Ectodermal cell (in vitro differentiated cells): ENCODE measurements at regions not wholly inside any gene's neighbourhood (a gene's known extent, or its start where the extent isn't known, plus 50 kb on each side); places are given as distances from the start of the nearest gene placed in this dataset.

ENCODE experiments used
- H3K27ac ChIP-seq: 2 replicates; pipeline ENCODE4 v1.7.0; 2013; ENCODE audit warnings: mild to moderate bottlenecking, low read depth, low read length; ENCODE audit not compliant: insufficient read depth, poor library complexity, severe bottlenecking
- H3K27me3 ChIP-seq: 2 replicates; pipeline ENCODE4 v1.7.0; 2013; ENCODE audit warnings: mild to moderate bottlenecking, low read length; ENCODE audit not compliant: insufficient read depth, control insufficient read depth, poor library complexity, severe bottlenecking
- H3K36me3 ChIP-seq: one replicate; pipeline ENCODE4 v1.7.0; 2013; ENCODE audit warnings: low read length; ENCODE audit not compliant: control insufficient read depth, insufficient read depth
- H3K4me1 ChIP-seq: one replicate; pipeline ENCODE4 v1.7.0; 2013; ENCODE audit warnings: low read length; ENCODE audit not compliant: control insufficient read depth, insufficient read depth
- H3K4me3 ChIP-seq: 2 replicates; pipeline ENCODE4 v1.7.0; 2013; ENCODE audit warnings: low read depth, low read length, control low read depth; ENCODE audit not compliant: insufficient read depth
- H3K9me3 ChIP-seq: 2 replicates; pipeline ENCODE4 v1.7.0; 2013; ENCODE audit warnings: mild to moderate bottlenecking, low read length, moderate library complexity; ENCODE audit not compliant: control insufficient read depth
- WGBS, 2 experiments: methylation state at CpG; one replicate each; pipeline ENCODE4 v1.1.7; 2013; ENCODE audit warnings: missing lambda C conversion rate in 2 of 2; 5-methylcytosine and 5-hydroxymethylcytosine counted together

DNA sequence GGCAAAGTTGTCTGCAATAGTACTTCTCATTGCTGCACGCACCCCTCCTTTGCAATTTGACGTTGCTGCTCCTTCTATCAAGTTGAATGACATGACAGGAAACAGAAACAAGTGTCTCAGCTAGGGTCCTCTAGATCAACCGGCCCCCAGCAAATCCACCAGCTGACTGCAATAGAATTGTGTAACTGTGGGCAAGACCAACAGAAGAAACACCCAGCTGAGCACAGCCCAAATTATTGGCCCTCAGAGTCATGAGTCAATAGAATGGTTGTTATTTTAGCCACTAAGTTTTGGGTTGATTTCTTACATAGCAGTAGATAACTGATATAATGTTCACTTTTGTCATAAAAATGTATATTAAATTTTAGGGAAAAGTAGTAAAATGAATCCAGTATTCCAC is 202.7 kb downstream of the MAFB start:
- Histone ChIP-seq H3K9me3 (no peaks in the 10 kb centered on the region), H3K27me3 (no peaks in the 10 kb centered on the region), H3K27ac (no peak overlapping the region), H3K36me3 (no peaks in the 10 kb centered on the region), H3K4me3 (no peak overlapping the region), H3K4me1 (no peaks in the 10 kb centered on the region)
- WGBS, 2 experiments: 90 to 98% methylated on average over 3 of the region's 3 CpGs

DNA sequence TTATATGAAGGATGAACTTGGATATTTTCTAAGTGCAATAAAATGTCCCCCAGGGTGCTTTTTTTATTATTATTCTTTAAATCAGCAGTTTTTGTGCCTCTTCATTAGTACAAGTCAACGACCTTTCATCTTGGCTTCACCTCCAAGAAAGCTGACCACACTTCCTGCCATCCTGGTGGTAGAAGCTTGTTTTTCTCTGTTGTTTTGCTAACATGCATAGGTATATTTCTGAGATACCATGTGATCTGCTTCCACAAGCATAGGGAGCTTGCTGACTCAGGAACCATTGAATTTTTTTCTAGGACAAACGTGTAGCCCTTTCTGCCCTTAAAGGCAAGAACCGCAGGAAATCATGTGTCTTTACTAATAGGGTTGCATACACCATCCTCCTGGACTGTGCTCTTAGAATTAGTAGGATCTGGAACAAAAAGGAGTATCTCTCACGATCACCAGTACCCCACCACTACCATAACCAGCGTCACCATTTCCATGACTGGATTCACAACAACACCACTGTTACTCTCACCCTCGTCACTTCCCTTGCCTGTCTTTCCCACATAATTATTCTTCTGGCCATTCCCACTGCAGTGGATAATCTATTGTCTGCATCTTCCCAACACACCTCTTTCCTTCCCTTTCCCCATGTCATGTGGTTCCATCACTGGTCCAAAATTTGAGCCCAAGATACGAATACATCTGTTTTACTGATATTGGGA is 207.1 kb downstream of the MAFB start:
- WGBS, 2 experiments: 89 to 94% methylated on average over 7 of the region's 7 CpGs
- H3K36me3 ChIP-seq: no peaks in the 10 kb centered on the region
- H3K4me3 ChIP-seq: no peak overlapping the region
- no peaks in the 10 kb centered on the region for H3K27me3 ChIP-seq
- no peaks in the 10 kb centered on the region for H3K9me3 ChIP-seq
- H3K27ac ChIP-seq: no peak overlapping the region
- H3K4me1 ChIP-seq: no peaks in the 10 kb centered on the region

- H3K27me3 ChIP-seq: no peaks in the 10 kb centered on the region
- no peaks in the 10 kb centered on the region for H3K36me3 ChIP-seq
- no peak overlapping the region for H3K27ac ChIP-seq
- no peaks in the 10 kb centered on the region for H3K9me3 ChIP-seq
- H3K4me1 ChIP-seq: no peaks in the 10 kb centered on the region
- H3K4me3 ChIP-seq: no peak overlapping the region
These were observed 207.7 kb downstream of the MAFB start for GRCh38 chr20:40481337-40481736.

DNA sequence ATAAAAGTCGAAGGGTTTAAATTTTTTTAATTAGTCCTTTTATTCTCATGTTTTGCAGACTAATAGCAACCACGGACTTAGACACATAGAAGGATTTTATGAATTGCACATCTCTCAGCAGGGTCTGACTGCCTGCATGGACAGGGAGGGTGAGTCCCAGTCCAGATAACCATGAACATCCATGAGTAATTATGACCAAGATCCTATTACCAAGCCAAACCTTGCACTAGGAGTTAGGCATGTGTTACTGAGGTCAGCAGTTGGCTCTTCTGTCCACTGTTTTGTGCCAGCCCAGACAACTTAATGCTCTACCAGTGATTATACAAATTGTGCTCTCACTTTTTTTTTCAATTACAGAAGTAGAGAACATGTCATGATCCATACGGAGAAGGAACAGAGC is 211.2 kb downstream of the MAFB start:
- 93 to 95% methylated on average over 2 to 3 of the region's 3 CpGs for WGBS, 2 experiments
- no peaks in the 10 kb centered on the region for H3K27me3 ChIP-seq
- no peak overlapping the region for H3K4me3 ChIP-seq
- H3K9me3 ChIP-seq: no peaks in the 10 kb centered on the region
- H3K27ac ChIP-seq: no peak overlapping the region
- no peaks in the 10 kb centered on the region for H3K36me3 ChIP-seq
- no peaks in the 10 kb centered on the region for H3K4me1 ChIP-seq

GRCh38 chr20:40476461-40476860 is 212.6 kb downstream of the MAFB start:
- Histone ChIP-seq H3K9me3 (no peaks in the 10 kb centered on the region), H3K27me3 (no peaks in the 10 kb centered on the region), H3K4me3 (no peak overlapping the region), H3K4me1 (no peaks in the 10 kb centered on the region), H3K36me3 (no peaks in the 10 kb centered on the region), H3K27ac (no peak overlapping the region)
- WGBS, 2 experiments: 94 to 96% methylated on average over 2 to 3 of the region's 3 CpGs

GRCh38 chr20:40472905-40473304 is 216.1 kb downstream of the MAFB start:
- no peak overlapping the region for H3K4me3 ChIP-seq
- no peaks in the 10 kb centered on the region for H3K9me3 ChIP-seq
- no peaks in the 10 kb centered on the region for H3K27me3 ChIP-seq
- no peak overlapping the region for H3K27ac ChIP-seq
- no peaks in the 10 kb centered on the region for H3K36me3 ChIP-seq
- H3K4me1 ChIP-seq: no peaks in the 10 kb centered on the region
- 79 to 87% methylated on average over 1 of the region's 1 CpG for WGBS, 2 experiments

- H3K27me3 ChIP-seq: no peaks in the 10 kb centered on the region
- H3K36me3 ChIP-seq: no peaks in the 10 kb centered on the region
- no peak overlapping the region for H3K27ac ChIP-seq
- no peaks in the 10 kb centered on the region for H3K9me3 ChIP-seq
- H3K4me3 ChIP-seq: no peak overlapping the region
- 74 to 76% methylated on average over 4 of the region's 4 CpGs for WGBS, 2 experiments
- H3K4me1 ChIP-seq: no peaks in the 10 kb centered on the region
These were observed 217.8 kb downstream of the MAFB start for GRCh38 chr20:40471261-40471629.

- H3K36me3 ChIP-seq: no peaks in the 10 kb centered on the region
- no peak overlapping the region for H3K4me3 ChIP-seq
- 91 to 92% methylated on average over 13 to 14 of the region's 14 CpGs for WGBS, 2 experiments
These were observed 218.4 kb downstream of the MAFB start for GRCh38 chr20:40470445-40471260.

GRCh38 chr20:40468759-40469158 is 220.3 kb downstream of the MAFB start:
- Histone ChIP-seq H3K27me3 (no peaks in the 10 kb centered on the region), H3K27ac (no peak overlapping the region), H3K4me3 (no peak overlapping the region), H3K4me1 (no peaks in the 10 kb centered on the region), H3K9me3 (no peaks in the 10 kb centered on the region), H3K36me3 (no peaks in the 10 kb centered on the region)
- whole genome bisulfite sequencing, 2 experiments: 91 to 98% methylated on average over 2 of the region's 3 CpGs

More at GRCh38 chr20:40470445-40471260, 218.4 kb downstream of the MAFB start:
- H3K27ac ChIP-seq: no peak overlapping the region
- no peaks in the 10 kb centered on the region for H3K27me3 ChIP-seq
- no peaks in the 10 kb centered on the region for H3K9me3 ChIP-seq
- no peaks in the 10 kb centered on the region for H3K4me1 ChIP-seq

DNA sequence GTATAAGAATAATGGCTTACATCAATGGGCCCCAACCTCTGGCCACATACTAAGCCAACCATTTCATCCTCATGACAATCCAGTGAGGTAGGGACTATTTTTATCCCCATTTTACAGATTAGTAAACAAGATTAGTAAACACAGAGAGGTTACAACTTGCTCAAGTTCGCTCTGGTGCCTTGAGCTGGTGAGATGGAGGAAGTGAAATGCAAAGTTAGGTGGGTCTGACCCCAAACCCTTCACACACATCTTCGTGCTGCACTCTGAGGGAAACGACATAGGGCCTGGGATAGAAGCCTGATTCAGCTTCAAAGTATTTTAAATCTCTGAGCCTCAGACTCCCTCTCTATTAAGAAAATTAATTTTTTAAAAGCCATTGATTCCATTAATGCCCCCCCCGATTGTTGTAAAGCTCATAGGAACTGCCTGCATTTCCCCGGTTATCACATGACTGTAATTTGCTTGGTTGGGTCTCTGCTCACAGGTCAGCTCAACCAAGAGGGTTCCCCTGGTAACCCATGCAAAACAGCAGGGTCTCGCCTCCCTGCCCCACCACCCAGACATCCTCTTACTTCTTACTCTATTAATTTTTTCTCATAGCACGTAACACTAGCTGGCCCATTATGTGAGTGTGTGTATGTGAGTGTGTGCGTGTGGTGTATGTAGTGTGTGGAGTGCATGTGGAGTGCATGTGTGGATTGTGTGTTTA is 221.2 kb downstream of the MAFB start:
- Histone ChIP-seq H3K9me3 (no peaks in the 10 kb centered on the region), H3K4me1 (peaks cover 6% of the 10 kb centered on the region), H3K4me3 (no peak overlapping the region), H3K27me3 (no peaks in the 10 kb centered on the region), H3K27ac (no peak overlapping the region), H3K36me3 (no peaks in the 10 kb centered on the region)
- 88 to 95% methylated on average over 8 of the region's 8 CpGs for WGBS, 2 experiments
